ENCODE measurements at regions not wholly inside any gene's neighbourhood (a gene's known extent, or its start where the extent isn't known, plus 50 kb on each side); places are given as distances from the start of the nearest gene placed in this dataset.

DNA sequence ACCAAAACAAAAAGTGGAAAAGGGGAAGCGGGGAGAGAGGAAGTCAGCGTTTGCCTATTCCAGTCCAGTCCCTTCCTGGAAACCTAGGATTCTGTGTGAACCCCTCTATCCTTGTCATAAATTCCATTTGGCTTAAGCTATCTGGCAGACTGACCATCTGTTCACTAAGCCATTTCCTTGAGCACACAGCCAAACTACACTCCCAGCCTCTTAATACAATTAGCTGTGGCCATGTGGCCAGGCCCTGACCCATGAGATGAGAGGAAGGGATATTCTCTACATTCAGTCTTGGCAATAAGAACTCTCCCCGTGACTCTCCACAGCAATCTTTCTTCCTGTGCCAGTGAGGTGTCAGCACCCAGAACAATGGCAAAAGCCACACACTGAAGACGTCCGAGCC, 424.8 kb downstream of the TLE1 start:
- no peak for DNase-seq
- Histone ChIP-seq H3K27ac (ENCODE audit: low read length) (no peak overlapping the region), H4K20me1 (ENCODE audit: insufficient read depth, low read depth, low read length) (no peaks in the 10 kb centered on the region), H3K27me3 (ENCODE audit: low read length) (no peaks in the 10 kb centered on the region), H3K4me3 (ENCODE audit: low read length) (no peak overlapping the region), H3K4me1 (ENCODE audit: low read length) (no peaks in the 10 kb centered on the region), H3K79me2 (ENCODE audit: low read length) (no peaks in the 10 kb centered on the region), H3K4me2 (ENCODE audit: low read depth, low read length, poor library complexity, severe bottlenecking) (no peak overlapping the region), H3K9me3 (ENCODE audit: low read length) (peaks cover 12% of the 10 kb centered on the region), H3K36me3 (ENCODE audit: insufficient read depth, low read length) (no peaks in the 10 kb centered on the region), H3K9ac (ENCODE audit: low read length) (no peak overlapping the region), H2AFZ (ENCODE audit: low read length) (no peak overlapping the region), H3K9me2 (replicated peaks; ENCODE audit: insufficient read depth, low read length) (no peaks in the 10 kb centered on the region; the same call in 1 of the 2 replicates)

DNA sequence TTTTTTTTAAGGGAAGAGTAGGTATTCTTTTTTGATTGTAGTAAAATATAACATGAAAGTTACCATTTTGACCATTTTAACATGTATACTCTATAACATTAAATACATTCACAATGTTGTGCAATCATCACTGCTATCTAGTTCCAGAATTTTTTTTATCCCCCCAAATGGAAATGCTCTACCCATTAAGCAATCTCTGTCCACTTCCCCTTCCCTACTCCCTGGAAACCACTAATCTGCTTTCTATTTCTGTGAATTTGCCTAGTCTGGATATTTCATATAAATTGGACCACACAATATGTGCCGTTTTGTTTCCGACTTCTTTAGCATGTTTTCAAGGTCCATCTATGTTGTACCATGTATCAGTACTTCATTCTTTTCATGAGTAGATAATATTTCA, 429.5 kb downstream of the TLE1 start:
- no peak overlapping the region for H3K27ac ChIP-seq (ENCODE audit: low read length)
- no peaks in the 10 kb centered on the region for H3K9me2 ChIP-seq (replicated peaks; ENCODE audit: insufficient read depth, low read length)
- no peaks in the 10 kb centered on the region for H3K79me2 ChIP-seq (ENCODE audit: low read length)
- no peak overlapping the region for H3K9ac ChIP-seq (ENCODE audit: low read length)
- H3K36me3 ChIP-seq (ENCODE audit: insufficient read depth, low read length) = no peaks in the 10 kb centered on the region
- H3K9me3 ChIP-seq (ENCODE audit: low read length) = peaks cover 5% of the 10 kb centered on the region
- DNase-seq = no peak
- H3K4me1 ChIP-seq (ENCODE audit: low read length) = no peaks in the 10 kb centered on the region
- no peaks in the 10 kb centered on the region for H3K27me3 ChIP-seq (ENCODE audit: low read length)
- no peak overlapping the region for H3K4me3 ChIP-seq (ENCODE audit: low read length)
- no peaks in the 10 kb centered on the region for H4K20me1 ChIP-seq (ENCODE audit: insufficient read depth, low read depth, low read length)
- H3K4me2 ChIP-seq (ENCODE audit: low read depth, low read length, poor library complexity, severe bottlenecking) = no peak overlapping the region
- no peak overlapping the region for H2AFZ ChIP-seq (ENCODE audit: low read length)

DNA sequence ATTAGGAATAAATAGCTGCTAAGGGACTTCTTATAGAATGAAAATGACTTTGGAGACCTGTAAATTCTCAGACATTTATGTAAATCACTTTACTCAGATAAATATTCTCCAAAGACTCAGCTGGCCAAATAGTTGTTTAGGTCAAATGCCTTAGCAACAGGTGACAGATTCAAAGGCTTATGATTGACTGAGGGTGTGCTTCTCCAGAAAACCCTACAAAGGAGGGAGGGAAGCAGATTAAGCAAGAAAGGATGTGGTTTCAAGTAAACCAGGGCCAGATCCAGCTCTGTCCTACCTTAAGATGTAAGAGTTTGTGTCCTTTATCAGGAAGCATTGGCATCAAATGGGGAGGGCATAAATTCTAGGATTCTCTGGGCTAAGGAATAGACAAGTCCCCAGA, 433.0 kb downstream of the TLE1 start:
- Histone ChIP-seq H3K79me2 (ENCODE audit: low read length) (no peaks in the 10 kb centered on the region), H3K9me3 (ENCODE audit: low read length) (peaks cover 9% of the 10 kb centered on the region), H3K9ac (ENCODE audit: low read length) (no peak overlapping the region), H3K4me2 (ENCODE audit: low read depth, low read length, poor library complexity, severe bottlenecking) (no peak overlapping the region), H3K9me2 (replicated peaks; ENCODE audit: insufficient read depth, low read length) (no peaks in the 10 kb centered on the region), H3K27me3 (ENCODE audit: low read length) (no peaks in the 10 kb centered on the region), H3K4me1 (ENCODE audit: low read length) (no peaks in the 10 kb centered on the region), H3K4me3 (ENCODE audit: low read length) (no peak overlapping the region), H3K27ac (ENCODE audit: low read length) (no peak overlapping the region), H3K36me3 (ENCODE audit: insufficient read depth, low read length) (no peaks in the 10 kb centered on the region), H2AFZ (ENCODE audit: low read length) (no peak overlapping the region), H4K20me1 (ENCODE audit: insufficient read depth, low read depth, low read length) (no peaks in the 10 kb centered on the region)
- no peak for DNase-seq

DNA sequence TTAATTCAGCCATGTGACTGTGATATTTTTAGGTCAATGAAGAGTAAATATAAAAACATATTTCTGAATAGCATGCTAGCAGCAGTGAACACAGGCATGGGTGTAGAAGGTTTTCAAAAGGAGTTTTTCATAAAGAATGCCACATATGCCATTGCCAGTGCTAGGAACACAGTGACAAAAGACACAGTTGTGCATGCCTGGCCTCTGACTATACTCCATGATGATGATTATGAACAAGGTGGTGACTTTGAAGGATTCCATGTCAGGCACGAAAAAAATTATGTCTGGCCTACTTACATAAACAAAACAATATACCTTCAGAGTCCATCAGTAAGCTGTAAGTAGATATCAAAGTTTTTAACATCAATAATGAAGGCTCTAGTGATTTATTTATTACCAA, 438.7 kb downstream of the TLE1 start:
- Histone ChIP-seq H3K27me3 (ENCODE audit: low read length) (no peaks in the 10 kb centered on the region), H2AFZ (ENCODE audit: low read length) (no peak overlapping the region), H3K79me2 (ENCODE audit: low read length) (no peaks in the 10 kb centered on the region), H3K4me2 (ENCODE audit: low read depth, low read length, poor library complexity, severe bottlenecking) (no peak overlapping the region), H4K20me1 (ENCODE audit: insufficient read depth, low read depth, low read length) (no peaks in the 10 kb centered on the region), H3K27ac (ENCODE audit: low read length) (no peak overlapping the region), H3K9me3 (ENCODE audit: low read length) (peaks cover 20% of the 10 kb centered on the region), H3K4me3 (ENCODE audit: low read length) (no peak overlapping the region), H3K4me1 (ENCODE audit: low read length) (no peaks in the 10 kb centered on the region), H3K36me3 (ENCODE audit: insufficient read depth, low read length) (no peaks in the 10 kb centered on the region), H3K9me2 (replicated peaks; ENCODE audit: insufficient read depth, low read length) (no peaks in the 10 kb centered on the region), H3K9ac (ENCODE audit: low read length) (no peak overlapping the region)
- DNase-seq = no peak

DNA sequence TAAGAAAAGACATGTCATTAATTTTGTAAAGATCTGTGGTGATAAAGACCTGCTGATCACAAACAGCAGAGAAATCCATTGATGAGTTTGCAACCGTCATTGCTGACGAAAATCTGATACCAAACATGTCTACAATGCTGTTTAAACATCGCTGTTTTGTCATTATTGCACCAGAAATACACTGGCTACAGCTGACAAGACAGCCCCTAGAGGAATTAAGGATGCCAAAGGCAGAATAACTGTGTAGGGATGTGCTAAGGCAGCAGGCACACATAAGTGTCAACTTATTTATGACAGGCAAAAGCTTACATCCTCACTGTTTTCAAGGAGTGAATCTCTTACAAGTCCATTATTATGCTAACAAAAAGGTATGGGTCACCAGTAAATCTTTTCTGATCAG, 439.3 kb downstream of the TLE1 start:
- Histone ChIP-seq H3K9ac (ENCODE audit: low read length) (no peak overlapping the region), H4K20me1 (ENCODE audit: insufficient read depth, low read depth, low read length) (no peaks in the 10 kb centered on the region), H3K79me2 (ENCODE audit: low read length) (no peaks in the 10 kb centered on the region), H3K9me2 (replicated peaks; ENCODE audit: insufficient read depth, low read length) (no peaks in the 10 kb centered on the region), H3K27me3 (ENCODE audit: low read length) (no peaks in the 10 kb centered on the region), H3K4me1 (ENCODE audit: low read length) (no peaks in the 10 kb centered on the region), H3K9me3 (ENCODE audit: low read length) (peaks cover 24% of the 10 kb centered on the region), H2AFZ (ENCODE audit: low read length) (no peak overlapping the region), H3K4me2 (ENCODE audit: low read depth, low read length, poor library complexity, severe bottlenecking) (no peak overlapping the region), H3K36me3 (ENCODE audit: insufficient read depth, low read length) (no peaks in the 10 kb centered on the region), H3K27ac (ENCODE audit: low read length) (no peak overlapping the region), H3K4me3 (ENCODE audit: low read length) (no peak overlapping the region)
- no peak for DNase-seq

DNA sequence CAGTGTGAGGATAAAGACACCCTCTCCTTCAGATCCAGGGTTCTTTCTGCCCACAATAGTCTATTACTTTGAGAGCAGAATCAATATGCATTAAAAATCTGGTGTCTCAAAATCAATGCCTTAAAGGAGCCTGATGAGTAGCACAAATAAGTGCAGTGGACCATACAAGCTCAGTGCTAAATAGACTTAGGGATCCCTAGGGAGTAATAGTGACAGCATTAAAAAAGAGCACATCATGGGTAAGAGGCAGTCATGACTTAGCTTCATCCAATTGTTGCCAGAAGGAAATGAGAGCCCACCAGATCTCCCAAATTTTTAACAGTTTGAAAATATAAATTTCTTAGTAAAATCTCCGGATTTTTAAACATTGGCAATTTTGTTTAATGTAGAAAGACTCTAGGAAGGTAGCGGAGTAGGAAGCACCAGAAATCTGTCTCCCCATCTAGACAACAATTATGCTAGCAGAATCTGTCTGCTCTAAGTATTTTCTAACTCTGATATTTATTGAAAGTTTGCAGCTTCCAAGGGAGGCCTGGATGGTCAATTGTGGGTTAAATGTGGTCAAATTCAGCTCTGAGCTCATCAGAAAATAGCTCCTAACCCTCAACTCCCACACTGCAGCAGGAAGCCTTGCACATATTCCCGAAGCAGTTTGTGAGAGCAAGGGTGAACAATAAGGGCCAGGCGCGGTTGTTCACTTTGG, 443.9 kb downstream of the TLE1 start:
- no peaks in the 10 kb centered on the region for H4K20me1 ChIP-seq (ENCODE audit: insufficient read depth, low read depth, low read length)
- no peaks in the 10 kb centered on the region for H3K79me2 ChIP-seq (ENCODE audit: low read length)
- H3K4me3 ChIP-seq (ENCODE audit: low read length) = no peak overlapping the region
- H3K36me3 ChIP-seq (ENCODE audit: insufficient read depth, low read length) = no peaks in the 10 kb centered on the region
- peaks cover 22% of the 10 kb centered on the region for H3K9me3 ChIP-seq (ENCODE audit: low read length)
- no peak overlapping the region for H2AFZ ChIP-seq (ENCODE audit: low read length)
- no peak for DNase-seq
- H3K4me2 ChIP-seq (ENCODE audit: low read depth, low read length, poor library complexity, severe bottlenecking) = no peak overlapping the region
- no peak overlapping the region for H3K27ac ChIP-seq (ENCODE audit: low read length)
- no peaks in the 10 kb centered on the region for H3K4me1 ChIP-seq (ENCODE audit: low read length)
- H3K9ac ChIP-seq (ENCODE audit: low read length) = no peak overlapping the region
- no peaks in the 10 kb centered on the region for H3K9me2 ChIP-seq (replicated peaks; ENCODE audit: insufficient read depth, low read length)
- no peaks in the 10 kb centered on the region for H3K27me3 ChIP-seq (ENCODE audit: low read length)

DNA sequence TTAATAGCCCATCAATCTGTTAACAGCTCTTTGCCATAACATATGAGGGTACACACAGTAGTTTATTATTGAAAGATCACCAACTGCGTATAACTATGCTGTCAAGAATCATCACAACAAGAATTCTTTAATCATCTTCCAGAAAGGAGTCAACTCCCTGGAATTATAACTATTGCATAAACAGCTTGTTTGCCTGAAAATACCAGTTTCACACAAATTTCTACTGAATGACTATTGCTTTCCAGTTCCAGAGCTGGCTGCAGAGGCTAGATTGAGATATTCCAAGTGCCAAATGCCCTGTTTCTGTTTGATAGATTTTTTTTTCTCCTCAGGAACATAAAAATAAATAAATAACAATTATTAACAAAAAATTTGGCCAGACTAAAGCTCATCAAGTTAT, 444.7 kb downstream of the TLE1 start:
- no peaks in the 10 kb centered on the region for H3K9me2 ChIP-seq (replicated peaks; ENCODE audit: insufficient read depth, low read length)
- H3K79me2 ChIP-seq (ENCODE audit: low read length) = no peaks in the 10 kb centered on the region
- H3K4me3 ChIP-seq (ENCODE audit: low read length) = no peak overlapping the region
- no peak overlapping the region for H3K9ac ChIP-seq (ENCODE audit: low read length)
- H3K4me2 ChIP-seq (ENCODE audit: low read depth, low read length, poor library complexity, severe bottlenecking) = no peak overlapping the region
- H3K27ac ChIP-seq (ENCODE audit: low read length) = no peak overlapping the region
- DNase-seq = no peak
- no peaks in the 10 kb centered on the region for H3K4me1 ChIP-seq (ENCODE audit: low read length)
- no peaks in the 10 kb centered on the region for H3K27me3 ChIP-seq (ENCODE audit: low read length)
- no peaks in the 10 kb centered on the region for H3K36me3 ChIP-seq (ENCODE audit: insufficient read depth, low read length)
- peaks cover 18% of the 10 kb centered on the region for H3K9me3 ChIP-seq (ENCODE audit: low read length)
- H4K20me1 ChIP-seq (ENCODE audit: insufficient read depth, low read depth, low read length) = no peaks in the 10 kb centered on the region
- H2AFZ ChIP-seq (ENCODE audit: low read length) = no peak overlapping the region

DNA sequence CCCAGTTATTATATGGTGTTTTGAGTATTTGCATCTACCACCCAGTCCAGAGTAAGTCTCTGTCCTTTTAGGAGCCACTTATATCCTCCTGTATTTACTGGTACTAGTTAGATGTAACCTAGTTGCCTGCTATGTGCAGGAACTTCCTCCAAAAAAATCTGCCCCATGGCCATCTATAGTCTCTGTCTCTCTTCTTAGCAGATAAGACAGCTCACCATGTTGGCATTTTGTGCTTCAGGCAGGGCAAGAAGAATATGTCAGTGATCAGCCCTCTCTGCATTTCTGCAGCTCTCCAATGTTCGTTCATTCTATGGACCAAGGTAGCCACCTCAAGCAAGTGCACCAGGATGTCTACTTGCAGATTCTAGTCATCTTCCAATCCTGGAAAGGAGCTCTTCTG, 446.5 kb downstream of the TLE1 start:
- no peaks in the 10 kb centered on the region for H3K79me2 ChIP-seq (ENCODE audit: low read length)
- no peaks in the 10 kb centered on the region for H3K9me2 ChIP-seq (replicated peaks; ENCODE audit: insufficient read depth, low read length)
- H3K27me3 ChIP-seq (ENCODE audit: low read length) = no peaks in the 10 kb centered on the region

More for the DNA sequence above, 446.5 kb downstream of the TLE1 start:
- no peak overlapping the region for H2AFZ ChIP-seq (ENCODE audit: low read length)
- H3K9me3 ChIP-seq (ENCODE audit: low read length) = peaks cover 23% of the 10 kb centered on the region
- H3K27ac ChIP-seq (ENCODE audit: low read length) = no peak overlapping the region
- H3K4me3 ChIP-seq (ENCODE audit: low read length) = no peak overlapping the region
- H3K4me1 ChIP-seq (ENCODE audit: low read length) = no peaks in the 10 kb centered on the region
- no peaks in the 10 kb centered on the region for H3K36me3 ChIP-seq (ENCODE audit: insufficient read depth, low read length)
- no peak for DNase-seq
- no peaks in the 10 kb centered on the region for H4K20me1 ChIP-seq (ENCODE audit: insufficient read depth, low read depth, low read length)
- H3K4me2 ChIP-seq (ENCODE audit: low read depth, low read length, poor library complexity, severe bottlenecking) = no peak overlapping the region
- H3K9ac ChIP-seq (ENCODE audit: low read length) = no peak overlapping the region

Measured in Karpas-422 (cell line).